Endothelial cell of umbilical vein (primary cell): ENCODE measurements at regions not wholly inside any gene's neighbourhood (a gene's known extent, or its start where the extent isn't known, plus 50 kb on each side); places are given as distances from the start of the nearest gene placed in this dataset.

ENCODE experiments used
- POLR2A ChIP-seq: IDR thresholded peaks from 2 replicates; pipeline ENCODE4 v1.6.1; 2012; ENCODE audit warnings: low read depth, mild to moderate bottlenecking, control low read depth, low read length
- TF ChIP-seq, protein P1 (sequence below), 2 donors: IDR thresholded peaks; 1 replicate in 1 of 2; 2 replicates in 1 of 2; pipeline ENCODE4 v1.5.1; 2011; ENCODE audit warnings: low read length in 2 of 2, mild to moderate bottlenecking in 2 of 2, moderate library complexity in 2 of 2, control low read depth in 1 of 2, inconsistent platforms in 1 of 2, low read depth in 1 of 2; ENCODE audit not compliant: insufficient read depth in 1 of 2; ENCODE audit errors: extremely low read depth in 1 of 2

DNA sequence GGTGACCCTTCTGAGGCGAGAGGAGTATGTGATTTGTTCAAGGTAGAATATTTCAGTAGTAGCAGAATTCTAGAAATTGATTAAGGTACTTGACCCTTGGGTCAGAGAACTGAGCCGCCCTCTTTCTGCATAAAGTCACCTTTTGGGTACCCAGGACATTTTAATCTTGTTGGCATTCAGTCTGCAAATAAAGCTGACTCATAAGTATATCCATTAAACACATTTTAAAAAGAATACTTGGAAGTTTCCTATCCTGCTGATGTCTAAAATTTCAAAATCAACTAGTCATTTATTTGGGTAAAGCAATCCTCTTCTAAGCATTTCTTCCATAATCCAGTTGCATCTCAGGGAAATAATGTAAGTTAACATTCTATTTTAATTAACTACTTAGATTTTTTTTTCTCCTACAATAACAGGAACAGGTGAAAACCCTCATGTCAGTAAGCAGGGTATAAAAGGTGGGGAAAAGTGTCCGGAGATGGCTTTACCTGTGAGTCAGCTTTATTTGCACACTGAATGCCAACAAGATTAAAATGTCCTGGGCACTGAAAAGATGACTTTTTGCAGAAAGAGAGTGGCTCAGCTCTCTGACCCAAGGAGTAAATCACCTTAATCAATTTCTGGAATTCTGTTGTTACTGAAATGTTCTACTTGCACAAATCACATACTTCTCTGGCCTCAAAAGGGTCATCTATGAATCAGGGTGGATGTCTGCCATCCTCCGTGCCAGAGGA lies 78.7 kb upstream of the ITGA6 start:
- TF ChIP-seq, protein P1, sequence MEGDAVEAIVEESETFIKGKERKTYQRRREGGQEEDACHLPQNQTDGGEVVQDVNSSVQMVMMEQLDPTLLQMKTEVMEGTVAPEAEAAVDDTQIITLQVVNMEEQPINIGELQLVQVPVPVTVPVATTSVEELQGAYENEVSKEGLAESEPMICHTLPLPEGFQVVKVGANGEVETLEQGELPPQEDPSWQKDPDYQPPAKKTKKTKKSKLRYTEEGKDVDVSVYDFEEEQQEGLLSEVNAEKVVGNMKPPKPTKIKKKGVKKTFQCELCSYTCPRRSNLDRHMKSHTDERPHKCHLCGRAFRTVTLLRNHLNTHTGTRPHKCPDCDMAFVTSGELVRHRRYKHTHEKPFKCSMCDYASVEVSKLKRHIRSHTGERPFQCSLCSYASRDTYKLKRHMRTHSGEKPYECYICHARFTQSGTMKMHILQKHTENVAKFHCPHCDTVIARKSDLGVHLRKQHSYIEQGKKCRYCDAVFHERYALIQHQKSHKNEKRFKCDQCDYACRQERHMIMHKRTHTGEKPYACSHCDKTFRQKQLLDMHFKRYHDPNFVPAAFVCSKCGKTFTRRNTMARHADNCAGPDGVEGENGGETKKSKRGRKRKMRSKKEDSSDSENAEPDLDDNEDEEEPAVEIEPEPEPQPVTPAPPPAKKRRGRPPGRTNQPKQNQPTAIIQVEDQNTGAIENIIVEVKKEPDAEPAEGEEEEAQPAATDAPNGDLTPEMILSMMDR (IDR thresholded peaks at IDR 0.05; ENCODE audit: extremely low read depth in 1 of 2, insufficient read depth in 1 of 2, low read depth in 1 of 2, low read length in 2 of 2) = no peak
- no peak for TF ChIP-seq POLR2A
